ENCODE measurements at regions not wholly inside any gene's neighbourhood (a gene's known extent, or its start where the extent isn't known, plus 50 kb on each side); places are given as distances from the start of the nearest gene placed in this dataset.

DNA sequence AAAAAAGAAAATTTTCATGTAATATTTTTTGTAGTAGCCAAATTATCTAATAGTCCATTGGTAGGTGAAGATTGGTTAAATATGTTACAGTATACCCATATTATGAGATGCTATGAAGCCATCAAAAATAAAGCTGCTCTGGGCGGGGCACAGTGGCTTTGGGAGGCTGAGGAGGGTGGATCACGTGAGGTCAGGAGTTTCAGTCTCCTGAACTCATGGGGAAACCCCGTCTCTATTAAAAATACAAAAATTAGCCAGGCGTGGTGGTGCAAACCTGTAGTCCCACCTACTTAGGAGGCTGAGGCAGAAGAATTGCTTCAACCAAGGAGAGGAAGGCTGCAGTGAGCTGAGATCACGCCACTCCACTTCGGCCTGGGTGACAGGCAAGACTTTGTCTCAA, 360.5 kb downstream of the KIF16B start:
- no peaks in the 10 kb centered on the region for H3K4me1 ChIP-seq (ENCODE audit: control insufficient read depth, insufficient read depth, low read length)
- no peak overlapping the region for H3K4me2 ChIP-seq (ENCODE audit: control insufficient read depth, insufficient read depth)
- ChIA-PET POLR2A (no interaction called here), SMC1A (ENCODE audit: uncharacterized antibody, unreplicated experiment) (no interaction called here), CTCF (no interaction called here), RAD21 (ENCODE audit: unreplicated experiment) (no interaction called here)
- H3K79me2 ChIP-seq (ENCODE audit: control insufficient read depth, insufficient read depth, low read length), result no peaks in the 10 kb centered on the region
- DNase-seq (ENCODE audit: low read depth, low spot score) (no peak), ATAC-seq (peak; percentile 62), FAIRE-seq (no peak)
- H3K27me3 ChIP-seq (replicated peaks in 1 of 2; ENCODE audit: control insufficient read depth in 2 of 2, insufficient read depth in 2 of 2, low read length in 1 of 2), result no peaks in the 10 kb centered on the region
- intact Hi-C loops (cut with micrococcal nuclease; ENCODE audit: unreplicated experiment), result no loop called here
- H3K9ac ChIP-seq (ENCODE audit: control insufficient read depth, insufficient read depth, low read length), result no peak overlapping the region
- H3K36me3 ChIP-seq (ENCODE audit: control insufficient read depth in 2 of 2, insufficient read depth in 2 of 2, low read length in 1 of 2), result no peaks in the 10 kb centered on the region
- in situ Hi-C loops (cut with MboI), result no loop called here
- 2% methylated on average over 6 of the region's 6 CpGs for WGBS (ENCODE audit: insufficient coverage, insufficient replicate concordance, low lambda C conversion rate, missing lambda C conversion rate)
- BruUV-seq (replicated peaks), result no TSS peak
- no peak overlapping the region for H2AFZ ChIP-seq (ENCODE audit: control insufficient read depth, low read depth, low read length)
- H3K27ac ChIP-seq (ENCODE audit: control insufficient read depth, insufficient read depth), result no peak overlapping the region
- no peaks in the 10 kb centered on the region; the same call in 2 of the 3 replicates for H3K9me3 ChIP-seq (replicated peaks; ENCODE audit: control insufficient read depth, insufficient read depth, low read length)
- no peak overlapping the region for H3K4me3 ChIP-seq
- no peaks in the 10 kb centered on the region for H4K20me1 ChIP-seq (ENCODE audit: control insufficient read depth, insufficient read depth)
- TF ChIP-seq POU2F2 (IDR thresholded peaks at IDR 0.05; ENCODE audit: borderline replicate concordance, low read depth, low read length), result no peak
- TF ChIP-seq, protein P1, sequence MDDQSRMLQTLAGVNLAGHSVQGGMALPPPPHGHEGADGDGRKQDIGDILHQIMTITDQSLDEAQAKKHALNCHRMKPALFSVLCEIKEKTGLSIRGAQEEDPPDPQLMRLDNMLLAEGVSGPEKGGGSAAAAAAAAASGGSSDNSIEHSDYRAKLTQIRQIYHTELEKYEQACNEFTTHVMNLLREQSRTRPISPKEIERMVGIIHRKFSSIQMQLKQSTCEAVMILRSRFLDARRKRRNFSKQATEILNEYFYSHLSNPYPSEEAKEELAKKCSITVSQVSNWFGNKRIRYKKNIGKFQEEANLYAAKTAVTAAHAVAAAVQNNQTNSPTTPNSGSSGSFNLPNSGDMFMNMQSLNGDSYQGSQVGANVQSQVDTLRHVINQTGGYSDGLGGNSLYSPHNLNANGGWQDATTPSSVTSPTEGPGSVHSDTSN (IDR thresholded peaks at IDR 0.05; ENCODE audit: insufficient replicate concordance, low read depth, low read length), result no peak
- TF ChIP-seq ZNF217 (IDR thresholded peaks at IDR 0.05), result no peak
- TF ChIP-seq, protein P2, sequence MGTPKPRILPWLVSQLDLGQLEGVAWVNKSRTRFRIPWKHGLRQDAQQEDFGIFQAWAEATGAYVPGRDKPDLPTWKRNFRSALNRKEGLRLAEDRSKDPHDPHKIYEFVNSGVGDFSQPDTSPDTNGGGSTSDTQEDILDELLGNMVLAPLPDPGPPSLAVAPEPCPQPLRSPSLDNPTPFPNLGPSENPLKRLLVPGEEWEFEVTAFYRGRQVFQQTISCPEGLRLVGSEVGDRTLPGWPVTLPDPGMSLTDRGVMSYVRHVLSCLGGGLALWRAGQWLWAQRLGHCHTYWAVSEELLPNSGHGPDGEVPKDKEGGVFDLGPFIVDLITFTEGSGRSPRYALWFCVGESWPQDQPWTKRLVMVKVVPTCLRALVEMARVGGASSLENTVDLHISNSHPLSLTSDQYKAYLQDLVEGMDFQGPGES (IDR thresholded peaks at IDR 0.05), result no peak
- TF ChIP-seq BHLHE40 (IDR thresholded peaks at IDR 0.05; ENCODE audit: borderline replicate concordance in 1 of 2, low read depth in 2 of 2, low read length in 1 of 2), result peak in 1 of 2 experiments; percentile 53; a peak in 1 of 4 replicates

DNA sequence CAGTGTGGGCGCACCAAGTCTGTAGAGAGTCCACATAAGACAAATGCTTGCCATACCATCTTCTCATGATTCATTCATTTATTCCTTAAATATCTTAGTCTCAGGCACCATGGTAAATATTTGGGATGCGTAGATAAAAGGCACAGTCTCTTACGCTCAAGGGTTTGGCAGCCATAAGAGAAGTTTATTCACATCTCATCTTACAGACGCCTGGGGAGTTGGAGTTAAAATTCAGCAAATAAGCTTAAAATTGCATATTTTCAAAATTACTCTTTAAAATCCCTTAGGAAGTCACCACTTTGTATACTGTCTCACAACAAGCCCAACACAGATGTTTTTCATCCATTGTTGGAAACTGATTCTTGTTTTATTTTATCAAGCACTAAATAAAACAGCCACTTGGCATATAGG, 363.3 kb downstream of the KIF16B start:
- ChIA-PET SMC1A (ENCODE audit: uncharacterized antibody, unreplicated experiment) (no interaction called here), RAD21 (ENCODE audit: unreplicated experiment) (no interaction called here), POLR2A (no interaction called here), CTCF (no interaction called here)
- FAIRE-seq (no peak), DNase-seq (ENCODE audit: low read depth, low spot score) (no peak), ATAC-seq (no peak)
- Histone ChIP-seq H3K4me3 (no peak overlapping the region), H4K20me1 (ENCODE audit: control insufficient read depth, insufficient read depth) (no peaks in the 10 kb centered on the region), H3K27ac (ENCODE audit: control insufficient read depth, insufficient read depth) (no peak overlapping the region), H3K27me3 (replicated peaks in 1 of 2; ENCODE audit: control insufficient read depth in 2 of 2, insufficient read depth in 2 of 2, low read length in 1 of 2) (no peaks in the 10 kb centered on the region), H2AFZ (ENCODE audit: control insufficient read depth, low read depth, low read length) (no peak overlapping the region), H3K9me3 (replicated peaks; ENCODE audit: control insufficient read depth, insufficient read depth, low read length) (no peaks in the 10 kb centered on the region; the same call in 2 of the 3 replicates), H3K4me1 (ENCODE audit: control insufficient read depth, insufficient read depth, low read length) (no peaks in the 10 kb centered on the region), H3K9ac (ENCODE audit: control insufficient read depth, insufficient read depth, low read length) (no peak overlapping the region), H3K4me2 (ENCODE audit: control insufficient read depth, insufficient read depth) (no peak overlapping the region), H3K36me3 (ENCODE audit: control insufficient read depth in 2 of 2, insufficient read depth in 2 of 2, low read length in 1 of 2) (no peaks in the 10 kb centered on the region), H3K79me2 (ENCODE audit: control insufficient read depth, insufficient read depth, low read length) (no peaks in the 10 kb centered on the region)
- in situ Hi-C loops (cut with MboI), result no loop called here
- TF ChIP-seq ZNF24 (IDR thresholded peaks at IDR 0.05) (no peak), POLR2A (IDR thresholded peaks at IDR 0.05; ENCODE audit: low read depth, low read length) (no peak)
- BruUV-seq (replicated peaks), result no TSS peak
- intact Hi-C loops (cut with micrococcal nuclease; ENCODE audit: unreplicated experiment), result no loop called here
- WGBS (ENCODE audit: insufficient coverage, insufficient replicate concordance, low lambda C conversion rate, missing lambda C conversion rate), result 54% methylated on average over 4 of the region's 4 CpGs
